ENCODE measurements at regions not wholly inside any gene's neighbourhood (a gene's known extent, or its start where the extent isn't known, plus 50 kb on each side); places are given as distances from the start of the nearest gene placed in this dataset.

- TF ChIP-seq CTCF (IDR thresholded peaks at IDR 0.05) = no peak
- no peak for TF ChIP-seq POLR2A (IDR thresholded peaks at IDR 0.05)
These were observed 699.3 kb upstream of the WWC1 start for GRCh38 chr5:167592114-167592513.

Data from thyroid gland (tissue), 4 donors.